Activated B cell treated with CpG ODN at 0.5 μM for 24 hours (primary cell): ENCODE measurements at regions not wholly inside any gene's neighbourhood (a gene's known extent, or its start where the extent isn't known, plus 50 kb on each side); places are given as distances from the start of the nearest gene placed in this dataset.

Experiments
- ATAC-seq: fragments of 200-7000 bp; cut with Tn5 transposase; one replicate; pipeline ENCODE4 v1.10.0; 2021; ENCODE audit warnings: low read depth, mild to moderate bottlenecking, moderate library complexity
- CTCF ChIA-PET: fragments of 350-600 bp; sonication (Branson Sonifier 250); formaldehyde crosslinking; loops from one replicate; lab custom pipeline; 2021; ENCODE audit warnings: antibody characterized with exemption; lab: Charles Lee
- POLR2A ChIA-PET: fragments of 350-600 bp; sonication (Branson Sonifier 250); formaldehyde crosslinking; loops from one replicate; lab custom pipeline; 2021; ENCODE audit warnings: antibody characterized with exemption; lab: Charles Lee
- DNase-seq: peaks from one replicate; pipeline ENCODE4 v3.0.0; 2022
- H3K27ac Mint-ChIP-seq: one replicate; pipeline ENCODE4 v1.8.0; 2020; ENCODE audit warnings: mixed read lengths
- H3K27me3 Mint-ChIP-seq: one replicate; pipeline ENCODE4 v1.8.0; 2021; ENCODE audit warnings: mixed read lengths
- H3K36me3 Mint-ChIP-seq: one replicate; pipeline ENCODE4 v1.8.0; 2021; ENCODE audit warnings: low read depth, mixed read lengths
- H3K4me1 Mint-ChIP-seq: one replicate; pipeline ENCODE4 v1.8.0; 2021; ENCODE audit warnings: mixed read lengths
- H3K4me3 Mint-ChIP-seq: one replicate; pipeline ENCODE4 v1.8.0; 2020; ENCODE audit warnings: mild to moderate bottlenecking, mixed read lengths
- H3K9me3 Mint-ChIP-seq: one replicate; pipeline ENCODE4 v1.8.0; 2020; ENCODE audit warnings: mixed read lengths
- intact Hi-C: fragments of 100-400 bp; cut with micrococcal nuclease; formaldehyde crosslinking; loops from one replicate; pipeline ENCODE4 v1.15.1; 2024
- TF ChIP-seq, protein P1 (sequence below): fragments of 200-600 bp; IDR thresholded peaks from one replicate; pipeline ENCODE4 v1.8.0; 2022; ENCODE audit warnings: antibody characterized with exemption, mild to moderate bottlenecking

DNA sequence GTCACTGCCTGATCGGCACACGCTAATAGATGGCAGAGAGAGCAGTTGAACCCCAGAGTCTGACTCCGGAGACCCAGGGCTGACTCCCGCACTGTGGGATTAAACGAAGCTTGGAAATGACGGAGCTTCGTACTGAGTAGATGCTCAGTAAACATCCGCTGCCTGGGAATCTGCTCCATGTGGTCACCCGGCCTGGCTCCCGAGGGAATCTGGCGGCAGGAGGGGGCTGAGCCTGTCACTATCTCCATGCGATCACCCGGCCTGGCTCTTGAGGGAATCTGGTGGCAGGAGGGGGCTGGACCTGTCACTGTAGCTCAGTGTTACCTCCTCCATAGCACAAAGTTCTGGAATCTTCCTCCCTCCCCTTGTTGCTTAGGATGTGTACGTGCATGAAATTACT, 139.7 kb upstream of the CIBAR2 start:
- intact Hi-C loops = no loop called here
- TF ChIP-seq, protein P1, sequence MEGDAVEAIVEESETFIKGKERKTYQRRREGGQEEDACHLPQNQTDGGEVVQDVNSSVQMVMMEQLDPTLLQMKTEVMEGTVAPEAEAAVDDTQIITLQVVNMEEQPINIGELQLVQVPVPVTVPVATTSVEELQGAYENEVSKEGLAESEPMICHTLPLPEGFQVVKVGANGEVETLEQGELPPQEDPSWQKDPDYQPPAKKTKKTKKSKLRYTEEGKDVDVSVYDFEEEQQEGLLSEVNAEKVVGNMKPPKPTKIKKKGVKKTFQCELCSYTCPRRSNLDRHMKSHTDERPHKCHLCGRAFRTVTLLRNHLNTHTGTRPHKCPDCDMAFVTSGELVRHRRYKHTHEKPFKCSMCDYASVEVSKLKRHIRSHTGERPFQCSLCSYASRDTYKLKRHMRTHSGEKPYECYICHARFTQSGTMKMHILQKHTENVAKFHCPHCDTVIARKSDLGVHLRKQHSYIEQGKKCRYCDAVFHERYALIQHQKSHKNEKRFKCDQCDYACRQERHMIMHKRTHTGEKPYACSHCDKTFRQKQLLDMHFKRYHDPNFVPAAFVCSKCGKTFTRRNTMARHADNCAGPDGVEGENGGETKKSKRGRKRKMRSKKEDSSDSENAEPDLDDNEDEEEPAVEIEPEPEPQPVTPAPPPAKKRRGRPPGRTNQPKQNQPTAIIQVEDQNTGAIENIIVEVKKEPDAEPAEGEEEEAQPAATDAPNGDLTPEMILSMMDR = no peak
- Mint-ChIP-seq H3K36me3 (no peaks in the 10 kb centered on the region), H3K4me1 (no peaks in the 10 kb centered on the region), H3K27ac (no peak overlapping the region), H3K27me3 (peaks cover 13% of the 10 kb centered on the region), H3K9me3 (no peaks in the 10 kb centered on the region), H3K4me3 (no peak overlapping the region)
- DNase-seq = no peak
- POLR2A ChIA-PET = no interaction called here
- no peak for ATAC-seq
- CTCF ChIA-PET = interaction anchor here (0.8 kb wide), 1 partner anchor 15 kb away, joined by 3 read pairs; no protein-coding TSS in a partner anchor

GRCh38 chr16:85252461-85252860, 140.2 kb upstream of the CIBAR2 start:
- intact Hi-C loops = no loop called here
- Mint-ChIP-seq H3K36me3 (no peaks in the 10 kb centered on the region), H3K9me3 (no peaks in the 10 kb centered on the region), H3K27me3 (peaks cover 13% of the 10 kb centered on the region), H3K4me1 (no peaks in the 10 kb centered on the region), H3K27ac (no peak overlapping the region), H3K4me3 (no peak overlapping the region)
- CTCF ChIA-PET = interaction anchor here (0.8 to 1.4 kb wide), 2 partner anchors 15 to 16 kb away, joined by 3 read pairs; no protein-coding TSS in a partner anchor
- ATAC-seq = no peak
- POLR2A ChIA-PET = no interaction called here
- TF ChIP-seq, protein P1 = no peak
- DNase-seq = no peak

DNA sequence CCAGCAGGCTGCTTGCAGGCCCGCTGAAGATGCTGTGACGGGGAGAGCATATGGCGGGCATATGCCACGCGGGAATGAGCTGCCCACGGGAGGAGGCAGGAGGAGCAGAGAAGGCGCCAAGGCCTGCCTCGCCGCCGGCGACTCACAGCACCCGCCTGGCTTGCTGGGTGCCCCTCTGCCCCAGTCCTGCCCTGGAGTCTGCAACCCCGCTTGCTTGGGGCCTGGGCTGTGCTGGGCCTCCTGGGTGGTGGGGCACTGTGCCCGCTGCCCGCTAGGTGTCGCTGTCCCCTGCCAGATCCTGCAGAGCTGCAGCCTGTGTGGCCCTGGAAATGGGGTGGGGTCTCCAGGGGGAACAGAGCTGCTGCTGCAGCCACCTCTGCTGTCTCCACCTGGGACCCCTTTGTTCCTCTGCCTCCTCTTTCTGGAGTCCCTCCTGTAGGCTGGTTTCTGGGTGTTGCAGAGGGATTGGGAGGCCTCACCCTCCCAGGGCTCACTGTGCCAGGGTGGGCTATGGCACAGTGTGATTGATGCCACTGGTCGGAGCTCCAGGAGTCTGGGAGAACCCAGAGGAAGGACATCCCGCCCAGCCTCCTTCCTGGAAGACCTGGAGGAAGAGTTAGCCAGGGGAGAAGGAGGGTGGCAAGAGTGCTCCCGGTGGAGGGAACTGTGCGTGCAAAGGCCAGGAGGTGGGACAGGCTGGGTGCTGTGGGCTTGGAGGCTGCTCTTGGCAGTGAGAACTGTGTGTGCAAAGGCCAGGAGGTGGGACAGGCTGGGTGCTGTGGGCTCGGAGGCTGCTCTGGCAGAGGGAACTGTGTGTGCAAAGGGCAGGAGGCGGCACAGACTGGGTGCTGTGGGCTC, 141.0 kb upstream of the CIBAR2 start:
- H3K9me3 Mint-ChIP-seq = no peaks in the 10 kb centered on the region
- ATAC-seq (peak; percentile 82), DNase-seq (peak; percentile 63)
- ChIA-PET CTCF (interaction anchor here (0.5 to 1.4 kb wide), 4 partner anchors 12 to 165 kb away, joined by 3 to 4 read pairs (median 3); no protein-coding TSS in a partner anchor), POLR2A (no interaction called here)
- no peaks in the 10 kb centered on the region for H3K36me3 Mint-ChIP-seq
- H3K4me1 Mint-ChIP-seq = no peaks in the 10 kb centered on the region
- no peak overlapping the region for H3K27ac Mint-ChIP-seq
- H3K27me3 Mint-ChIP-seq = peaks cover 21% of the 10 kb centered on the region
- H3K4me3 Mint-ChIP-seq = no peak overlapping the region
- intact Hi-C loops = no loop called here
- TF ChIP-seq, protein P1 = peak; percentile 20

DNA sequence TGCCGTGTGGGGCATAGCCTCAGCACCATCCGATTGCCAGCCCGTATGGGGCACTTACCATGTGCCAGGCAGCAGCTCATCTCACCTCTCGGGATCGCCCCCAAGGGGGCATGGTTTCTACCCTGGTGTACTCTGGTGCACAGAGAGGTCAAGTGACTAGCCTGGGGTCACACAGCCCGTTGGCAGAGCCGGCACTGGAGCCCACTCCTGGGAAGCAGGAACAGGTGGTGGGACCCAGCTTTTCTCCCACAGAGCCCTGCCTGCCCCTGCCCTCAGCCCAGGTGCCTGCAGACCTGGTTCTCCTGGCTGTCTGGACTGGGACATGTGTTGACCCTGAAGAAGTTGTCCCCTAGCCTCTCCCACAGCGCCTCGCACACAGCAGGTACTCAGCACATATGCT, 141.8 kb upstream of the CIBAR2 start:
- ATAC-seq (no peak), DNase-seq (no peak)
- POLR2A ChIA-PET = no interaction called here
- H3K27me3 Mint-ChIP-seq = peaks cover 22% of the 10 kb centered on the region
- H3K4me3 Mint-ChIP-seq = no peak overlapping the region
- TF ChIP-seq, protein P1 = no peak
- CTCF ChIA-PET = interaction anchor here (0.7 to 1.0 kb wide), 2 partner anchors 13 to 18 kb away, joined by 3 to 4 read pairs; no protein-coding TSS in a partner anchor
- no peak overlapping the region for H3K27ac Mint-ChIP-seq
- no peaks in the 10 kb centered on the region for H3K9me3 Mint-ChIP-seq
- H3K4me1 Mint-ChIP-seq = peaks cover 5% of the 10 kb centered on the region
- H3K36me3 Mint-ChIP-seq = no peaks in the 10 kb centered on the region
- intact Hi-C loops = no loop called here

DNA sequence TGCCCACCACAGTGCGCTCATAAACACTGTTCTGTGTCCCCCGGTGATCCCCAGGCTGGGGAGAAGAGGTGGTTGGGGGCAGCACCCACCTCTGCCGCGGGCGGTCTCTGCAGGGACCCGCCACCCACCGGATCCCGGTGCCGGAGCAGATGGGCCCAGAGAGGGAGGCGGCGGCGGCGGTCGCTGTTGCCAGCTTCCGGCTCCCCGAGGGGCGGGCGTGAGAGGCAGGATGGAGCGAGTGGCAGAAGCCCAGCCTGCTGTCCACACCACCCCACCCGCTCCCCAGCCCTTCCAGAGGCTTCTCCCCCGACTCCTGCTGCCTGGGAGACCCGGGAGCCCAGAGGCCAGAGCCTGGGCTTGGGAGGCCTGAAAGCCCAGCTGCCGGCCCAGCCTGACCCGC, 142.6 kb upstream of the CIBAR2 start:
- Mint-ChIP-seq H3K27ac (no peak overlapping the region), H3K27me3 (peaks cover 29% of the 10 kb centered on the region), H3K36me3 (no peaks in the 10 kb centered on the region), H3K4me1 (peaks cover 14% of the 10 kb centered on the region), H3K9me3 (no peaks in the 10 kb centered on the region), H3K4me3 (no peak overlapping the region)
- TF ChIP-seq, protein P1 = no peak
- DNase-seq (no peak), ATAC-seq (no peak)
- ChIA-PET POLR2A (no interaction called here), CTCF (no interaction called here)
- intact Hi-C loops = no loop called here
